ENCODE measurements at regions not wholly inside any gene's neighbourhood (a gene's known extent, or its start where the extent isn't known, plus 50 kb on each side); places are given as distances from the start of the nearest gene placed in this dataset.

DNA sequence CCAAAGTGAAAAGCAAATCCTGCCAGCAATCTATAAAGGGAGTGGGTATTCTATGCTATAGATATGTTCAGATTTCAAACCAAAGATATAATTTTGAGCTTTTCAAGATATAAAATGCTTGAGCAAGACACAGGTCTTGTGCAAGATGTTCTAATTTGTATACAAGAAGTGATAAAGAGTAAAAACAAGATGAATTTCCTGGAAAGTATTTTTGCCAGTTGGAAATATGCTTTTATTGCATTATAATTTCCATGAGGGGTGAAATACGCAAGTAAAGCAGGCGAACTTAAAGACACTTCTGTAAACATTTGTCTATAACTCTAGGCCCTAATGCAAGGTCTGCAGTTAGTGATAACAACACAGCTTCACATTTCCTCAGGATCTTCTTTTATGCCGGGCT, 640.5 kb downstream of the TMEM182 start:
- Histone ChIP-seq H4K8ac (replicated peaks; ENCODE audit: insufficient read length, low read depth, low read length) (no peak overlapping the region), H3K18ac (ENCODE audit: insufficient read length, low read depth, low read length) (no peak overlapping the region), H2BK20ac (ENCODE audit: low read depth, low read length, poor library complexity, severe bottlenecking) (no peak overlapping the region), H3K23ac (ENCODE audit: insufficient read length, low read depth, low read length) (no peak overlapping the region), H3K4me2 (ENCODE audit: insufficient read depth, insufficient read length, low read length) (no peak overlapping the region), H3K4me1 (ENCODE audit: insufficient read depth, low read length) (peaks cover 3% of the 10 kb centered on the region; the same call in 1 of the 2 replicates), H3K79me2 (ENCODE audit: insufficient read depth, low read length) (no peaks in the 10 kb centered on the region), H2BK12ac (ENCODE audit: insufficient read length, low read depth, low read length) (no peak overlapping the region), H2AFZ (ENCODE audit: low read length) (no peak overlapping the region), H3T11ph (ENCODE audit: low read length) (no peak overlapping the region), H2AK5ac (ENCODE audit: insufficient read length, low read length) (no peak overlapping the region), H3K27ac (ENCODE audit: insufficient read length, low read depth, low read length) (peak overlapping the region; percentile 7), H3K14ac (ENCODE audit: insufficient read depth, low read length) (no peak overlapping the region), H3K9ac (ENCODE audit: extremely low read depth, insufficient read length, low read length) (no peak overlapping the region), H3K27me3 (ENCODE audit: insufficient read depth, low read length) (no peaks in the 10 kb centered on the region), H2BK5ac (ENCODE audit: insufficient read length, low read length) (no peak overlapping the region), H2BK120ac (ENCODE audit: low read depth, low read length, poor library complexity, severe bottlenecking) (no peak overlapping the region), H3K9me3 (ENCODE audit: control insufficient read depth, low read depth, low read length) (no peaks in the 10 kb centered on the region), H4K20me1 (ENCODE audit: control insufficient read depth, insufficient read depth, insufficient read length) (no peaks in the 10 kb centered on the region), H3K23me2 (ENCODE audit: insufficient read length, low read depth, low read length, poor library complexity, severe bottlenecking) (no peaks in the 10 kb centered on the region), H4K91ac (ENCODE audit: insufficient read length, low read depth, low read length) (no peak overlapping the region), H3K79me1 (ENCODE audit: insufficient read depth, low read depth, low read length, poor library complexity, severe bottlenecking) (no peaks in the 10 kb centered on the region), H2BK15ac (ENCODE audit: low read depth, low read length) (no peak overlapping the region), H3K56ac (ENCODE audit: insufficient read length, low read depth, low read length) (no peak overlapping the region), H4K5ac (ENCODE audit: insufficient read length, low read depth, low read length) (no peak overlapping the region), H3K4ac (ENCODE audit: low read depth, low read length) (no peak overlapping the region)
- Mint-ChIP-seq H3K36me3 (ENCODE audit: insufficient read depth in 1 of 3, low read depth in 3 of 3) (peaks cover 0 to 11% (median 3%) of the 10 kb centered on the region in 3 experiments; a peak in 4 of 7 replicates), H3K9me3 (peaks cover 4 to 19% of the 10 kb centered on the region in 2 experiments; a peak in 3 of 5 replicates), H3K4me1 (peaks cover 20 to 43% of the 10 kb centered on the region in 2 experiments), H3K27ac (peak overlapping the region in 1 of 3 experiments; percentile 88; a peak in 1 of 7 replicates), H3K27me3 (ENCODE audit: low read depth) (no peaks in the 10 kb centered on the region), H3K4me3 (no peak overlapping the region; a peak in 1 of 5 replicates)
- no CpG with 5 or more reads among the region's 3 CpGs for WGBS (ENCODE audit: extremely low coverage, insufficient read length, low lambda C conversion rate)
- TF ChIP-seq, protein P1, sequence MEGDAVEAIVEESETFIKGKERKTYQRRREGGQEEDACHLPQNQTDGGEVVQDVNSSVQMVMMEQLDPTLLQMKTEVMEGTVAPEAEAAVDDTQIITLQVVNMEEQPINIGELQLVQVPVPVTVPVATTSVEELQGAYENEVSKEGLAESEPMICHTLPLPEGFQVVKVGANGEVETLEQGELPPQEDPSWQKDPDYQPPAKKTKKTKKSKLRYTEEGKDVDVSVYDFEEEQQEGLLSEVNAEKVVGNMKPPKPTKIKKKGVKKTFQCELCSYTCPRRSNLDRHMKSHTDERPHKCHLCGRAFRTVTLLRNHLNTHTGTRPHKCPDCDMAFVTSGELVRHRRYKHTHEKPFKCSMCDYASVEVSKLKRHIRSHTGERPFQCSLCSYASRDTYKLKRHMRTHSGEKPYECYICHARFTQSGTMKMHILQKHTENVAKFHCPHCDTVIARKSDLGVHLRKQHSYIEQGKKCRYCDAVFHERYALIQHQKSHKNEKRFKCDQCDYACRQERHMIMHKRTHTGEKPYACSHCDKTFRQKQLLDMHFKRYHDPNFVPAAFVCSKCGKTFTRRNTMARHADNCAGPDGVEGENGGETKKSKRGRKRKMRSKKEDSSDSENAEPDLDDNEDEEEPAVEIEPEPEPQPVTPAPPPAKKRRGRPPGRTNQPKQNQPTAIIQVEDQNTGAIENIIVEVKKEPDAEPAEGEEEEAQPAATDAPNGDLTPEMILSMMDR (conservative IDR thresholded peaks at IDR 0.05) = no peak
- DNase-seq = no peak
